ENCODE measurements at regions not wholly inside any gene's neighbourhood (a gene's known extent, or its start where the extent isn't known, plus 50 kb on each side); places are given as distances from the start of the nearest gene placed in this dataset.
"Not testable (repeated sequence)": the region's sequence is repeated elsewhere in the genome, so short reads cannot be mapped to it uniquely, and the experiment has no call there.

DNA sequence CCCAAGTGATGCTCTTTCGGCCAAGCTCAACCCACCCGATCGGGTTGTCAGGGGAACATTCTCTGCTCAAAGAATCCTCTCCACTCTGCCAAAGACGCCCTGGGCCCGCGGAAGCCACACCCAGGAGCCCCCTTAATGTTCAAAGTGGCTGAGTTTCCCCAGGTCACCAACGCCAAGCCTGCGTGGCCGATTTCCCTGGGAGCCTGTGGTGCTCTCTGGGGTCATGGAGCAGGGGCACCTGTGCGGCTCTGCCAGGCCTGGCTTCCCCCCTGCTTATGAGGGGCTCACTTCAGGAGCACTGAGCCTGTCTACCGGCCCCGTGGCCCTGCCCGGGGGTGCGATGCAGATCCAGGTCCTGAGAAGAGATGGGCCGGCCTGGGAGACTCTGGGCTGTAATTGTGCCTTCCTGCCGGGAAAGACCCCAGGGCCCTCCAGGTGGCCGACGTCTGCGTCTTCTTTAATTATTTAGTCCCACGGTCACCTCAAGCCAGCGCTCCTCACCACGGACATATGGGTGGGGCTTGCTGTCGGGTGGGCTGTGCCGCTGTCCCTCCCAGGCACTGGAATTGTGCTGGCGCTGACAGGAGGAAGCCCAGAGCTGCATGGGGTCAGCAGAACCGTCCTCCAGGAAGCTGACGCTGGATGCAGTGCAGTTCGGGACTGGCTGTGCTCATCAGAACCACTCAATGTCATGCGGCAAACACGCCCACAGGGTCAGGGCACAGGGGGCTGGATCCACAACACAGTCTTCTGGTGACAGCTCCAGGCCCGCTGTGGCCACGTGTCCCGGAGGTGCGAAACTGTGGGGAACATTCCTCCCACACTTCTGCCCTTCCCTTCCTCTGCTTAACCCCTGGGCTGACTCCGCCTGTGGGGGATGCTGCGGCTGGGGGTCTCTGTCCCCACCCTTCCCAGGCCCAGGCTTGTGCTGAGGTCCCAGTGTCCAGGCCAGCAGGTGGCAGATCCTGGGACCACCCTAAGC is 267.6 kb upstream of the SFSWAP start:
- no peaks in the 10 kb centered on the region for H3K36me3 Mint-ChIP-seq (ENCODE audit: low read depth)
- no peaks in the 10 kb centered on the region for H3K9me3 Mint-ChIP-seq
- H3K27ac Mint-ChIP-seq = no peak overlapping the region
- no peak overlapping the region for H3K4me3 Mint-ChIP-seq
- no peak for DNase-seq
- TF ChIP-seq, protein P1, sequence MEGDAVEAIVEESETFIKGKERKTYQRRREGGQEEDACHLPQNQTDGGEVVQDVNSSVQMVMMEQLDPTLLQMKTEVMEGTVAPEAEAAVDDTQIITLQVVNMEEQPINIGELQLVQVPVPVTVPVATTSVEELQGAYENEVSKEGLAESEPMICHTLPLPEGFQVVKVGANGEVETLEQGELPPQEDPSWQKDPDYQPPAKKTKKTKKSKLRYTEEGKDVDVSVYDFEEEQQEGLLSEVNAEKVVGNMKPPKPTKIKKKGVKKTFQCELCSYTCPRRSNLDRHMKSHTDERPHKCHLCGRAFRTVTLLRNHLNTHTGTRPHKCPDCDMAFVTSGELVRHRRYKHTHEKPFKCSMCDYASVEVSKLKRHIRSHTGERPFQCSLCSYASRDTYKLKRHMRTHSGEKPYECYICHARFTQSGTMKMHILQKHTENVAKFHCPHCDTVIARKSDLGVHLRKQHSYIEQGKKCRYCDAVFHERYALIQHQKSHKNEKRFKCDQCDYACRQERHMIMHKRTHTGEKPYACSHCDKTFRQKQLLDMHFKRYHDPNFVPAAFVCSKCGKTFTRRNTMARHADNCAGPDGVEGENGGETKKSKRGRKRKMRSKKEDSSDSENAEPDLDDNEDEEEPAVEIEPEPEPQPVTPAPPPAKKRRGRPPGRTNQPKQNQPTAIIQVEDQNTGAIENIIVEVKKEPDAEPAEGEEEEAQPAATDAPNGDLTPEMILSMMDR (IDR thresholded peaks at IDR 0.05) = no peak
- peaks cover 19% of the 10 kb centered on the region for H3K27me3 Mint-ChIP-seq (ENCODE audit: low read depth, poor library complexity)
- peaks cover 38% of the 10 kb centered on the region for H3K4me1 Mint-ChIP-seq

DNA sequence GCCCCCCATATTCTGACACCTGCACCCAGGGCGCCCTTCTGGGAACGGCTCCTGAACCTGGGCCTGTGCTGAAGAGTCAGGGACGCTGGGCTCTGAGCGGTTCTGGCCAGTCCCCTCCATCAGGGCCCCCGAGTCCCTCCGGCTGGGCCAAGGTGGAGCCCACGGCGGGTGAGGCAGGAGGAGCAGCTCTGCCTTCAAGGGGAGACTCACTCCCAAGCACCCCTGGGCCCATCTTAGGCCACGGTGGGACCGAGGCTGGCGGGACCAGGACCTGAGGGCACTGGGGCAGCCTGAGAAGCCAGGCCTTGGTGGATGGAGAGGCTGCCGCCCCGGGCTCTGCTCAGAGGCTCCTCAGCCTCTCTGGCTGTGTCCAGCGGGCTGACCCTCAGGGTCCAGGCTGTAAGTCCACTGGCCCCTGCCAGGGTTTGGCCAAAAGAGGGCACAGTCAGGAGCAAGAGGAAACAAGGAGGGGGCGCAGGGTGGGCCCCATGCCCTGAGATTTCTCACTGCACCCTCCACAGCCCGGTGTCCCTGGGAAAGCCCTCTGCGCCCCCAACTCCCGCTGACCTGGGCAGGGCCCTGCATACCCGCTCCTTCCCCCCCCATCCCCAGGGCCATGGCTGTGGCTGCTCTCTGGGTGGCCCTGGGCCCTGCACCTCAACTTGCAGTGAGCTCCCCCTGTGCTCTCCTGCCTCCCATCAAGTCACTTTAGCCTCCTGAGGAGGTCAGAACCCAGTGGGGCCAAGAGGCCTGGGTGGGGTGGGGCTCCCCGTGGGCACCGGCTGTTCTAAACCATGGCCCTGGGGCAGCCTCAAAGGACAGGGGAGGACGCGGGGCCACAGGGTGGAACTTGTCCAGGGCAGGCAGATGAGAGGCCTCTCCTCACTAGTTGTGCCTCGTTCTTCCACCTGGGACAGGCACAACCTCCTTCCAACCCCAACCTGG is 266.4 kb upstream of the SFSWAP start:
- Mint-ChIP-seq H3K27ac (no peak overlapping the region), H3K4me3 (no peak overlapping the region), H3K36me3 (ENCODE audit: low read depth) (no peaks in the 10 kb centered on the region), H3K4me1 (peaks cover 34% of the 10 kb centered on the region), H3K9me3 (peaks cover 10% of the 10 kb centered on the region), H3K27me3 (ENCODE audit: low read depth, poor library complexity) (peaks cover 22% of the 10 kb centered on the region)
- DNase-seq = no peak
- TF ChIP-seq, protein P1 (IDR thresholded peaks at IDR 0.05) = no peak

DNA sequence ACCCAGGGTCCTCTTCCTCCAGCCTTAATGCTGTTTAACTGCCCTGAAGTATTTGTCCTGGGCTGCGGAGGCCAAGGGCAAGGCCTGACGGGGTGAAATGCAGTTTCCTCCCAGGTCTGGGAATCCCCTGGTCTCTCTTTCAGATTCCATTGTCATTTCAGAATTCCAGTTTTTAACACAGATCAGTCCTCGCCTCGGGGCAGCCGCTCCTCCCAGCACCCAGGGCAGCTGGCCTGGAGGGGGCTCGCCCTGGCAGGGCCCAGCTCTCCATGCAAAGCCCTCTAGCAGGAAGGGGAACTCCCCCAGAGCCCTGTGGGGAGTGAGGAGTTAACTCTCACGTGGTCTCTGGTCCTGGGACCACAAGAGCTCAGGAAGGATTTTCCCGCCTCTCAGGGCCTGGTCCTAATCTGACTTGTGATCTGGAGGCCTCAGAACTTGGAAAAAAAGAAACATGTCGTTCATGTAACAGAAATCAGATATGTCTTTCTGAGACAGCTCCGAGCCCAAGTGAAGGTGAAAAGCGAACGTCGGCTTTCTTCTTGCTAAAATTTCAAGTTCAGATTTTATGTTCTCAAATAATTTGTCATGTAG is 265.6 kb upstream of the SFSWAP start:
- no peak overlapping the region for H3K27ac Mint-ChIP-seq
- DNase-seq = no peak
- H3K9me3 Mint-ChIP-seq = peaks cover 16% of the 10 kb centered on the region

DNA sequence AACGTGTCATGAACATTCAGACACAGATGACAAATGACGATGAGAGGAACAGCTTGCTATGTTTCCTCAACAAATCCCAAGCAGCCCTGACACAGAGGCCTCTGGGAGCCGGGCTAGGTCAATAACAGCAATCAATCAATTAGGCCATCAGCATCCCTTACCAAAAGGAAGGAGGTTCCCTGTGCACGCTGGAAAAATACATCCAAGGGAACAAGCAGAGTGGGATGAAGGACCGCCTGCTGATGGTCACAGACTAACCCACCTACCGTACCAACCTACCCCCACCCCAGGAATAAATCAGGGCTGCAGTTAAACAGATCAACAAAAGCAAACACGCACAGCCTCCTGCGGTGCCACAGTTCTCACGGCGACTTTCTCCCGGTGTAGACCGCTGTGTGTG is 265.1 kb upstream of the SFSWAP start:
- TF ChIP-seq, protein P1 (IDR thresholded peaks at IDR 0.05) = no peak
- H3K27ac Mint-ChIP-seq = no peak overlapping the region
- no peak overlapping the region for H3K4me3 Mint-ChIP-seq
- DNase-seq = no peak
- H3K9me3 Mint-ChIP-seq = peaks cover 21% of the 10 kb centered on the region
- peaks cover 34% of the 10 kb centered on the region for H3K4me1 Mint-ChIP-seq
- no peaks in the 10 kb centered on the region for H3K36me3 Mint-ChIP-seq (ENCODE audit: low read depth)
- peaks cover 22% of the 10 kb centered on the region for H3K27me3 Mint-ChIP-seq (ENCODE audit: low read depth, poor library complexity)

More for the DNA sequence above, 265.6 kb upstream of the SFSWAP start:
- TF ChIP-seq, protein P1 (IDR thresholded peaks at IDR 0.05) = no peak
- no peaks in the 10 kb centered on the region for H3K36me3 Mint-ChIP-seq (ENCODE audit: low read depth)
- H3K4me1 Mint-ChIP-seq = peaks cover 34% of the 10 kb centered on the region
- peaks cover 22% of the 10 kb centered on the region for H3K27me3 Mint-ChIP-seq (ENCODE audit: low read depth, poor library complexity)
- no peak overlapping the region for H3K4me3 Mint-ChIP-seq

DNA sequence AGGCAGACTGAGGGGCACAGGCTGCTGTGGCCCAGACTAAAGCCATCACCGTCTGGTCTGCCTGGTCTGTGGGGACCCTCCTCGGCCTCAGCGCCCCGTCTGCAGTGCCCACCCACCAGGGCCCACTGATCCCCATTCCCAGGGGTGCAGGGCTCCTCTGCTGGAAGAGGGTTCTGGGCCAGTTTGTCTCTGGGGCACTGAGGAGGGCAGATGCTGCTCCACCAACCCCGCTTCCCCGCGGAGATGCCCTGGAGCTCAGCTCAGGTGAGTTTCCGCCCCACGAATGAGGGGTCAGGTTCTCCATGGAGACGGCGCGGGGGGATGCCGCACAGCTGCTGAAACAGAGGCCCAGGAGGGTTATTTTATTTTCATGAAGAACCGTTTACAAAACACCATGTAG is 263.3 kb upstream of the SFSWAP start:
- not testable (repeated sequence) for H3K36me3 Mint-ChIP-seq (ENCODE audit: low read depth); H3K4me3 Mint-ChIP-seq; DNase-seq; H3K27ac Mint-ChIP-seq
- Mint-ChIP-seq H3K4me1 (peaks cover 27% of the 10 kb centered on the region), H3K27me3 (ENCODE audit: low read depth, poor library complexity) (peaks cover 29% of the 10 kb centered on the region), H3K9me3 (peaks cover 33% of the 10 kb centered on the region)
